NB4 (cell line): ENCODE measurements at regions not wholly inside any gene's neighbourhood (a gene's known extent, or its start where the extent isn't known, plus 50 kb on each side); places are given as distances from the start of the nearest gene placed in this dataset.
"Not testable (repeated sequence)": the region's sequence is repeated elsewhere in the genome, so short reads cannot be mapped to it uniquely, and the experiment has no call there.

Source experiments
- DNase-seq: peaks from one replicate; pipeline ENCODE4 v3.0.0; 2010; ENCODE audit warnings: low read depth
- H3K4me3 ChIP-seq: one replicate; pipeline ENCODE4 v1.5.1; 2011; ENCODE audit warnings: mild to moderate bottlenecking, low read depth, low read length, moderate library complexity
- MYC ChIP-seq: IDR thresholded peaks from 2 replicates; pipeline ENCODE4 v1.6.1; 2011; ENCODE audit warnings: low read depth, low read length
- POLR2A ChIP-seq: IDR thresholded peaks from 2 replicates; pipeline ENCODE4 v1.6.1; 2011; ENCODE audit warnings: mild to moderate bottlenecking; ENCODE audit not compliant: insufficient read length; ENCODE audit errors: extremely low read depth
- TF ChIP-seq, protein P1 (sequence below): IDR thresholded peaks from one replicate; pipeline ENCODE4 v1.5.1; 2012; ENCODE audit warnings: low read depth, low read length
- TF ChIP-seq, protein P2 (sequence below): IDR thresholded peaks from 2 replicates; pipeline ENCODE4 v1.6.1; 2011; ENCODE audit warnings: low read depth, low read length

DNA sequence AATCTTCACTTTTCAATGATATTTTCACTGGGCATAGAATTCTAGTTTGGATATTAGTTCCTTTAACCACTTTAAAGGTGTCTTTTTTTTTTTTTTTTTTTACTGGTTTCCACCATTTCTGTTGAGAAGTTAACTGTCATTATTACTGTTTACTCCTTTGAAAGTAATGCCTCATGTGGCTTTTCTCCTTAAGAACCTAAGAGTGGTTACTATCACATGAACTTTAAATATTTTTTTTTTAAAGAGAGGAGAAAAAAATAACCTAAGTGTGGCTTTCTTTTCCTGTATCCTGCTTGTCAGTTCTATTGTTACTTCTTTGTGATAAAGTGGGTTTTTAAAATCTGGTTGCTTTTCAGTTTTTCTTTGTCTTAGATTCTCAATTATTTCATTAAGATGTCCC lies 229.5 kb downstream of the CDH26 start:
- TF ChIP-seq, protein P1, sequence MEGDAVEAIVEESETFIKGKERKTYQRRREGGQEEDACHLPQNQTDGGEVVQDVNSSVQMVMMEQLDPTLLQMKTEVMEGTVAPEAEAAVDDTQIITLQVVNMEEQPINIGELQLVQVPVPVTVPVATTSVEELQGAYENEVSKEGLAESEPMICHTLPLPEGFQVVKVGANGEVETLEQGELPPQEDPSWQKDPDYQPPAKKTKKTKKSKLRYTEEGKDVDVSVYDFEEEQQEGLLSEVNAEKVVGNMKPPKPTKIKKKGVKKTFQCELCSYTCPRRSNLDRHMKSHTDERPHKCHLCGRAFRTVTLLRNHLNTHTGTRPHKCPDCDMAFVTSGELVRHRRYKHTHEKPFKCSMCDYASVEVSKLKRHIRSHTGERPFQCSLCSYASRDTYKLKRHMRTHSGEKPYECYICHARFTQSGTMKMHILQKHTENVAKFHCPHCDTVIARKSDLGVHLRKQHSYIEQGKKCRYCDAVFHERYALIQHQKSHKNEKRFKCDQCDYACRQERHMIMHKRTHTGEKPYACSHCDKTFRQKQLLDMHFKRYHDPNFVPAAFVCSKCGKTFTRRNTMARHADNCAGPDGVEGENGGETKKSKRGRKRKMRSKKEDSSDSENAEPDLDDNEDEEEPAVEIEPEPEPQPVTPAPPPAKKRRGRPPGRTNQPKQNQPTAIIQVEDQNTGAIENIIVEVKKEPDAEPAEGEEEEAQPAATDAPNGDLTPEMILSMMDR = no peak
- TF ChIP-seq, protein P2, sequence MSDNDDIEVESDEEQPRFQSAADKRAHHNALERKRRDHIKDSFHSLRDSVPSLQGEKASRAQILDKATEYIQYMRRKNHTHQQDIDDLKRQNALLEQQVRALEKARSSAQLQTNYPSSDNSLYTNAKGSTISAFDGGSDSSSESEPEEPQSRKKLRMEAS = no peak
- TF ChIP-seq MYC (no peak), POLR2A (no peak)
- no peak for DNase-seq
- no peak overlapping the region for H3K4me3 ChIP-seq

DNA sequence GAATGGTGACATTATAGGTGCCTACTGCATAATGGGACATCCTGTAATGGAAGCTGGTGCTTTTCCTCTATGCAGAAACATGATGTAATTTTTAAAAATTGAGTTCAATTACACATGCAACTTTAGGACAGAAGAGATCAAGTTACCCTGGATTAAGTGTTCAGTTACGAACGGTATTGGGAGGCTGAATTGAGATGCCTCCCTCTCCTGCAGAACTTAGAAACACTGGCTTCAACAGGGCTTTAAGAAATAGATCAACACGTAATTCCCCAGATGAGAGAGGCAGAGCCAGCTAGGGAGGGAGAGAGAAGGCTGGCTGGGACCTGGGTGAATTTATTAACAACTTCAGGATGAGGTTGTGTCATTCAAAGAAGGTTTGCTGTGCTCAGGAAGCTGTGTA lies 232.8 kb downstream of the CDH26 start:
- TF ChIP-seq POLR2A (no peak), MYC (no peak)
- TF ChIP-seq, protein P2 = no peak
- TF ChIP-seq, protein P1 = no peak
- DNase-seq = no peak
- H3K4me3 ChIP-seq = no peak overlapping the region

DNA sequence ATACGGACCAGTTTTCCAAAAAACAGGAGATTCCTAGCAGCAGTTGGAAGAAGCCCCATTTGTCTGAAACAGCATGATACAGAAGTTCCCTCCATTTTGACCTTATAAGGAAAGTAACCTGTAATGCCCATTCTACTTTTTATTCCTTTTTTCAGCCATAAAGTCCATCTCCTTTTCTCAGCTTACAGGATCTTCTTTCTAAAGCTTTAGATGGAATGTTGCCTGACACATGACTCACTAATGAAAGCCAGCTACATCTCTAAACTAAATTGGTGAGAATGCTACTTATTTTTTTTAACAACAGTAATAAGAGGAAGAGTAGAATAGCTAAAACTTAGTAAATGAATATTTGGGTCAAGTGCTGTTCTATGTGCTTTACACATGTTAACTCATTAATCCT lies 234.1 kb downstream of the CDH26 start:
- TF ChIP-seq, protein P1 = no peak
- TF ChIP-seq POLR2A (no peak), MYC (no peak)
- TF ChIP-seq, protein P2 = no peak
- H3K4me3 ChIP-seq = no peak overlapping the region
- DNase-seq = no peak

DNA sequence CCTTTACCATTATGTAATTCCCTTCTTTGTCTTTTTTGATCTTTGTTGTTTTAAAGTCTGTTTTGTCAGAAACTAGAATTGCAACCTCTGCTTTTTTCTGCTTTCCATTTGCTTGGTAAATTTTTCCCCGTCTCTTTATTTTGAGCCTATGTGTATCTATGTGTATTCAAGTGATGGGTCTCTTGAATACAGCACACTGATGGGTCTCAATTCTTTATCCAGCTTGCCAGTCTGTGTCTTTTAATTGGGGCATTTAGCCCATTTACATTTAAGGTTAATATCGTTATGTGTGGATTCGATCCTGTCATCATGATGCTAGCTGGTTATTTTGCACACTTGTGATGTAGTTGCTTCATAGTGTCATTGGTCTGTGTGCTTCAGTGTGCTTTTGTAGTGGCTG lies 240.9 kb downstream of the CDH26 start:
- not testable (repeated sequence) for H3K4me3 ChIP-seq, DNase-seq

DNA sequence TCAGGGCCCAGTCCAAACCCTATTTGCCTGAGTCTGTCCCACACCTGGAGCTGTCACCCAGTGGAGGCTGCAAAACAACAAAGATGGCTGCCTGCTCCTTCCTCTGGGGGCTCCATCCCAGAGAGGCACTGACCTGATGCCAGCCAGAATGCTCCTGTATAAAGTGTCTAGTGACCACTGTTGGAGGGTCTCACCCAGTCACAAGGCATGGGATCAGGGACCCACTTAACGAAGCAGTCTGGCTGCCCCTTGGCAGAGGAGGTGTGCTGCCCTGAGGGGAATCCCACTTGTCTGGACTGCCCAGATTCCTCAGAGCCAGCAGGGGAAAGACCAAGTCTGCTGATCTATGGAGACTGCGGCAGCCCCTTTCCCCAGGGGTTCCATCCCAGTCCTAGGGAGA lies 241.6 kb downstream of the CDH26 start:
- no peak for DNase-seq
- TF ChIP-seq, protein P1 = no peak
- TF ChIP-seq MYC (no peak), POLR2A (no peak)
- TF ChIP-seq, protein P2 = no peak
- no peak overlapping the region for H3K4me3 ChIP-seq

DNA sequence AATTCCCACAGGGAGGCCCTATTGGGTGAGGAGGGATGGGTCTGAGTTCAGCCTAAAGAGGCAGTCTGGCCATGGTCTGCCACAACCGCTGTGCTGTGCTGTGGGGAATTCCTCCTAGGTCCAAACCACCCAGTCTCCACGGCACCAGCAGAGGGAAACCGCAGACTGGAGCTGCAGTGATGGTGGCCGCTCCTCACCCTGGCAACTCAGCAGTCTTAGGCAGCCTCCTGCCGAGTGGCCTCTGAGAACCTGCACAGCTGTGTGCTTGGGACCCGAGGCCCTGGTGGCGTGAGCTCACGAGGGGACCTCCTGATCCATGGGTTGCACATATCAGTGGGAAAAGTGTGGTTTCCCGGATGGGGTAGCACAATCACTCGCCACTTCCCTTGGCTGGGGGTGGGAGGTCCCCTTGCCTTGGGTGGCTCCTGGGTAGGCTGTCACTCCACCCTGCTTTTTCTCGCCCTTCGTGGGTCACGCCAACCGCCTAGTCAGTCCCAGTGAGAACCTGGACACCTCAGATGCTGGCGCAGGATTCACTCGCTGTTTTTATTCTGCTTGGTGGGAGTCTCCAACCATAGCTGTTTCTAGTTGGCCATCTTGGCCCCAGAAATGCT lies 242.2 kb downstream of the CDH26 start:
- TF ChIP-seq, protein P1 = no peak
- no peak for TF ChIP-seq MYC
- TF ChIP-seq, protein P2 = no peak
- TF ChIP-seq POLR2A = no peak
- no peak overlapping the region for H3K4me3 ChIP-seq
- no peak for DNase-seq
